CD8-positive, alpha-beta memory T cell (primary cell): ENCODE measurements at regions not wholly inside any gene's neighbourhood (a gene's known extent, or its start where the extent isn't known, plus 50 kb on each side); places are given as distances from the start of the nearest gene placed in this dataset.

Experiments used
- CTCF ChIA-PET: fragments of 350-600 bp; sonication (Branson Sonifier 250); formaldehyde crosslinking; loops from one replicate; lab custom pipeline; 2021; ENCODE audit warnings: antibody characterized with exemption; lab: Charles Lee
- POLR2A ChIA-PET: fragments of 350-600 bp; sonication (Branson Sonifier 250); formaldehyde crosslinking; loops from one replicate; lab custom pipeline; 2021; ENCODE audit warnings: antibody characterized with exemption; lab: Charles Lee
- DNase-seq, 5 donors: peaks; one replicate each; pipeline versions ENCODE4 v3.0.0 to v3.0.0-alpha.2; 2020 to 2022; ENCODE audit warnings: mixed read lengths in 1 of 5
- H3K27ac ChIP-seq: one replicate; pipeline ENCODE4 v1.7.0; 2013; ENCODE audit warnings: low read depth, mild to moderate bottlenecking, low read length, moderate library complexity
- H3K27me3 ChIP-seq: 2 replicates; pipeline ENCODE4 v1.7.0; 2013; ENCODE audit warnings: low read length, mild to moderate bottlenecking; ENCODE audit not compliant: insufficient read depth, poor library complexity, severe bottlenecking
- H3K36me3 ChIP-seq: 2 replicates; pipeline ENCODE4 v1.7.0; 2013; ENCODE audit warnings: mild to moderate bottlenecking, low read length, moderate library complexity; ENCODE audit not compliant: insufficient read depth
- H3K4me1 ChIP-seq: 2 replicates; pipeline ENCODE4 v1.7.0; 2013; ENCODE audit warnings: mild to moderate bottlenecking, low read length, moderate library complexity; ENCODE audit not compliant: insufficient read depth
- H3K4me3 ChIP-seq: 2 replicates; pipeline ENCODE4 v1.7.0; 2013; ENCODE audit warnings: mild to moderate bottlenecking, low read length
- H3K9me3 ChIP-seq: 2 replicates; pipeline ENCODE4 v1.7.0; 2013; ENCODE audit warnings: mild to moderate bottlenecking, low read length
- H3K27ac Mint-ChIP-seq, 8 donors: one replicate each; pipeline ENCODE4 v1.8.0; 2020 to 2021; ENCODE audit warnings: mixed read lengths in 8 of 8, mild to moderate bottlenecking in 6 of 8, inconsistent platforms in 3 of 8, moderate library complexity in 3 of 8
- H3K27me3 Mint-ChIP-seq, 2 donors: one replicate each; pipeline ENCODE4 v1.8.0; 2020 to 2021; ENCODE audit warnings: mixed read lengths in 2 of 2, mild to moderate bottlenecking in 1 of 2, moderate library complexity in 1 of 2
- H3K36me3 Mint-ChIP-seq, 3 donors: one replicate each; pipeline ENCODE4 v1.8.0; 2020 to 2021; ENCODE audit warnings: mixed read lengths in 3 of 3, inconsistent platforms in 1 of 3, mild to moderate bottlenecking in 1 of 3
- H3K4me1 Mint-ChIP-seq, 3 donors: one replicate each; pipeline ENCODE4 v1.8.0; 2020 to 2021; ENCODE audit warnings: mixed read lengths in 3 of 3, inconsistent platforms in 1 of 3, mild to moderate bottlenecking in 1 of 3
- H3K4me3 Mint-ChIP-seq, 7 donors: one replicate each; pipeline ENCODE4 v1.8.0; 2020 to 2021; ENCODE audit warnings: mixed read lengths in 7 of 7, mild to moderate bottlenecking in 6 of 7, moderate library complexity in 4 of 7, inconsistent platforms in 2 of 7
- H3K9me3 Mint-ChIP-seq, 5 donors: one replicate each; pipeline ENCODE4 v1.8.0; 2020 to 2022; ENCODE audit warnings: mixed read lengths in 5 of 5, mild to moderate bottlenecking in 3 of 5, moderate library complexity in 2 of 5, inconsistent platforms in 1 of 5

GRCh38 chr2:8455236-8456150, 226.4 kb upstream of the ID2 start:
- Histone ChIP-seq H3K9me3 (no peaks in the 10 kb centered on the region), H3K36me3 (no peaks in the 10 kb centered on the region), H3K4me1 (peaks cover 20% of the 10 kb centered on the region), H3K4me3 (peak overlapping the region; percentile 52), H3K27me3 (no peaks in the 10 kb centered on the region), H3K27ac (no peak overlapping the region)
- ChIA-PET POLR2A (interaction anchor here (1.9 kb wide), 1 partner anchor 22 kb away, joined by 6 read pairs; no protein-coding TSS in a partner anchor), CTCF (interaction anchor here (1.0 to 1.9 kb wide), 2 partner anchors 26 to 33 kb away, joined by 3 to 5 read pairs; no protein-coding TSS in a partner anchor)
- H3K27me3 Mint-ChIP-seq = peaks cover 0 to 2% of the 10 kb centered on the region in 2 donors
- peak overlapping the region; percentile 81 to 92 (median 89) for H3K4me3 Mint-ChIP-seq
- no peaks in the 10 kb centered on the region for H3K36me3 Mint-ChIP-seq
- peak overlapping the region; percentile 84 to 99 (median 98) for H3K27ac Mint-ChIP-seq
- peaks cover 38 to 45% (median 44%) of the 10 kb centered on the region in 3 donors for H3K4me1 Mint-ChIP-seq
- no peaks in the 10 kb centered on the region for H3K9me3 Mint-ChIP-seq
- DNase-seq = peak in 2 of 5 donors; percentile 27 to 43

DNA sequence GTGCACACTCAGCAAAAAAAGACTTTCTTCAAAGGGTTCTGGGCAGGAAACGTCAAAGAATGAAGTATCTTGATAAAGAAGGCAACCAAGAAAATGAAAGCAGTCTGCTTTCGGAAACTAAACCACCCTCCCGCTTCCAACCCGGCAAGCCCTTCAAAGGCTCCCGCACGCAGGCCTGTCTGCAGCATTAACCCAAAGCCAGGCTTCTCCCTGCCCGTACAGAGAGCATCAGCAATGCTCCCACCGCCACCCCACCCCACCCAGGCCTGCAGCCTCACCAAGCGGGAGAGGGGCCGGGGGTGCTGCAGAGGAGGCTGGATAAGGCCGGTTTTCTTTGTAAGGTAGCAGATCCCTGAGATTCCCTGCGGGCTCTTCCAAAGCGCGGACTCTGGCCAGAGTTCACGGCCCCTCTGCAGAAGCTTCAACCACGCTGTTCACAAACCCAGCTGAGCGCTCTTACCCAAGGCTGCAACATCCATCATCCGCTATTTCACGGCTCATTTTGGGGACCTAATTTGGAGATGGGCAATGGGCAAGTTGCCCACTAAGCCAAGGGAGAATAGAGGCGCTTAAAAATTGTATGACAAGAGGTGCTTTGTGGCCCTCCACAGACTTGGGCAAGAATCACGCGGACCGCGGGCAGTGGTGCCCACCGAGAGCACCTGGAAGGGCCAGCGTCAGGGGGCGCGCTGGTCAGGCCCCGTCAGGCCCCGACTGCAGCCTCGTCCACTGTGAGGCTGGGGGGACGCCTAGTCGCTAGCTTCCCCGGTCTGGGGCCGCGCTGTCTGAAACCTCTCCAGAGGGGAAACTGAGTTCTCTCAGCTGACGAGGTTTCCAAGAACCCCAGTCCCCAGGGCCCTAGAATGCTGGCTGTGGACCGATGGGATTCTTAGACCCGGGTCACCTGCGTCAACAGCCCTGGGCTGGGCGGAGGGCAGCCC, 225.4 kb upstream of the ID2 start:
- Mint-ChIP-seq H3K4me3 (peak overlapping the region; percentile 81 to 92 (median 89)), H3K27me3 (peaks cover 0 to 2% of the 10 kb centered on the region in 2 donors), H3K9me3 (no peaks in the 10 kb centered on the region), H3K4me1 (peaks cover 38 to 46% (median 44%) of the 10 kb centered on the region in 3 donors), H3K36me3 (no peaks in the 10 kb centered on the region), H3K27ac (peak overlapping the region; percentile 84 to 99 (median 98))
- DNase-seq = peak; percentile 27 to 59 (median 54)
- peak overlapping the region; percentile 52 for H3K4me3 ChIP-seq
- POLR2A ChIA-PET = interaction anchor here (1.9 kb wide), 1 partner anchor 21 kb away, joined by 6 read pairs; no protein-coding TSS in a partner anchor
- no peaks in the 10 kb centered on the region for H3K36me3 ChIP-seq
- peaks cover 20% of the 10 kb centered on the region for H3K4me1 ChIP-seq
- H3K9me3 ChIP-seq = no peaks in the 10 kb centered on the region
- H3K27ac ChIP-seq = no peak overlapping the region
- no peaks in the 10 kb centered on the region for H3K27me3 ChIP-seq
- CTCF ChIA-PET = interaction anchor here (1.0 to 1.9 kb wide), 2 partner anchors 25 to 32 kb away, joined by 3 to 5 read pairs; no protein-coding TSS in a partner anchor

DNA sequence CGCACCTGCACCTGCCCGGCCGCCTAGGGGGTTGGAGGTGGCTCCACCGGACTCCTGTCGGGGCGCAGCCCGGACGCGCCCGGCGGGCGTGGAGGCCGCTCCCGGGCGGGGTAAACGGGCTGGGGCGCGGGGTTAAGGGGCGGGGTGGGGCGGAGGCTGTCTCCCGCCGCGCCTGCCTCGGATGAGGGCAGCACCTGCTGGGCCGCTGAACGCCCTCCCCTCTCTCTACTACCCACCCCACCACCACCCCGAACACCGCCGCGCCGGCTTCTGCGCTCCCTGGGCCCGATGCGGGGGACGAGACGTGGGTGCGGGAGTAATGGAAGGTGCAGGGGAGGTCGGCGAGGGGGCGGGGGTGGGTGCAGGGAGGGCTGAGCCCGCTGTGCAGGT, 224.8 kb upstream of the ID2 start:
- Histone ChIP-seq H3K4me3 (peak overlapping the region; percentile 29), H3K27ac (no peak overlapping the region), H3K27me3 (no peaks in the 10 kb centered on the region), H3K36me3 (no peaks in the 10 kb centered on the region), H3K9me3 (no peaks in the 10 kb centered on the region), H3K4me1 (peaks cover 20% of the 10 kb centered on the region)
- ChIA-PET CTCF (interaction anchor here (1.9 kb wide), 1 partner anchor 25 kb away, joined by 5 read pairs; no protein-coding TSS in a partner anchor), POLR2A (interaction anchor here (1.9 kb wide), 1 partner anchor 21 kb away, joined by 6 read pairs; no protein-coding TSS in a partner anchor)
- Mint-ChIP-seq H3K4me3 (peak overlapping the region; percentile 83 to 94 (median 86)), H3K36me3 (peaks cover 0 to 4% (median 2%) of the 10 kb centered on the region in 3 donors), H3K27me3 (peaks cover 0 to 2% of the 10 kb centered on the region in 2 donors), H3K9me3 (no peaks in the 10 kb centered on the region), H3K4me1 (peaks cover 38 to 48% (median 46%) of the 10 kb centered on the region in 3 donors), H3K27ac (peak overlapping the region; percentile 85 to 98 (median 91))
- DNase-seq = peak in 3 of 5 donors; percentile 37 to 63 (median 47)

- Histone ChIP-seq H3K27ac (no peak overlapping the region), H3K27me3 (no peaks in the 10 kb centered on the region), H3K4me1 (peaks cover 20% of the 10 kb centered on the region), H3K36me3 (no peaks in the 10 kb centered on the region), H3K4me3 (peak overlapping the region; percentile 29), H3K9me3 (no peaks in the 10 kb centered on the region)
- CTCF ChIA-PET = interaction anchor here (1.9 kb wide), 1 partner anchor 24 kb away, joined by 5 read pairs; no protein-coding TSS in a partner anchor
- Mint-ChIP-seq H3K36me3 (peaks cover 0 to 10% (median 2%) of the 10 kb centered on the region in 3 donors), H3K4me1 (peaks cover 41 to 51% (median 47%) of the 10 kb centered on the region in 3 donors), H3K27ac (peak overlapping the region; percentile 85 to 98 (median 91)), H3K27me3 (peaks cover 0 to 2% of the 10 kb centered on the region in 2 donors), H3K4me3 (peak overlapping the region; percentile 83 to 94 (median 86)), H3K9me3 (no peaks in the 10 kb centered on the region)
- POLR2A ChIA-PET = interaction anchor here (1.9 kb wide), 1 partner anchor 20 kb away, joined by 6 read pairs; no protein-coding TSS in a partner anchor
- peak in 3 of 5 donors; percentile 28 to 57 (median 39) for DNase-seq
Observed at GRCh38 chr2:8457699-8458502, 224.0 kb upstream of the ID2 start.

DNA sequence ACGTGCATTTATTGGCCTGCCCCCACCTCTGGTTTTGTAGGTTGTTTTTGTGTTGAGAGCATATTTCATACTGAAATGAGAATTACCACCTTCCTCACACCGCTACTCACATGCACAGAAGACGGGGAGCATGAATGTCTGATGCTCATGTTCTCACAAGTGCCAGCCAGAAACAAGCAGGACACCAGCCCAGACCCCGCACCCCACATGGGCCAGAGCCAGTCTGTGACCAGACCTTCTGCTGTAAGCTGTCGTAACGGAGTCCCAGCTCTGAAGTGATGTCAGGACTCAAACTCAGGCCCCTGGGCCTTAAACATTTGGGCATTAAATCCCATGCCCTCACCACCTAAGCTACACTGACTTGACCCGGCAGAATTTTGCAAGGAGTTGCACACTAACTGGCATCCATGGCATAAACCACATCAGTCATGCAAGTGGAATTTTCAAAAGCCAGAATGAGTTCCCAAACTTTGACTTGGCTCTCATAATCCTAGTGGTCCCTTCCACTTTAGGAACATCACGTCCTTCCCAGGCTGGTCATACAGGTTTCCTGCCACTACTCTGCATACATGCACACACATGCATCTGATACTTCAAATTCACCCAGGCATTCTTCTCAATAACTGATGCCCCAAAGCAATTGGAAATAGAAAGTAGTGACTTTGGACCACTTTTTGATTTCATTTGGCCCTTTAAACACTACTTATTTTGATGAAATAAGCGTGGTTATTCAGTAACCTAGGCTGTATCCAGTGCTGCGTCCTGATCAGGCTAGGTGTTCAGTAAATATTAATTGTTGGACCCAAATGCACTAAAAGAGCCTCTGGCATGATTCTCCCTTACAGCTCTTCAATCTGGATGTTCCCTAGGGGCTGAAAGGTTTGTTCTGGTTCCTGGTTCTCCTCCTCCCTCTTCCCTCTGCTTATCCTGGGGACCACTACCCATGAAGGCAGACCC, 223.1 kb upstream of the ID2 start:
- Mint-ChIP-seq H3K27ac (peak overlapping the region; percentile 23 to 98 (median 91)), H3K4me3 (peak overlapping the region in 5 of 7 donors; percentile 5 to 94 (median 91)), H3K4me1 (peaks cover 42 to 51% (median 46%) of the 10 kb centered on the region in 3 donors), H3K27me3 (peaks cover 0 to 2% of the 10 kb centered on the region in 2 donors), H3K9me3 (no peaks in the 10 kb centered on the region), H3K36me3 (peaks cover 0 to 10% (median 2%) of the 10 kb centered on the region in 3 donors)
- Histone ChIP-seq H3K4me1 (peaks cover 20% of the 10 kb centered on the region), H3K36me3 (no peaks in the 10 kb centered on the region), H3K9me3 (no peaks in the 10 kb centered on the region), H3K27ac (no peak overlapping the region), H3K4me3 (no peak overlapping the region), H3K27me3 (no peaks in the 10 kb centered on the region)
- POLR2A ChIA-PET = no interaction called here
- no peak for DNase-seq
- CTCF ChIA-PET = no interaction called here

GRCh38 chr2:8459474-8459873, 222.4 kb upstream of the ID2 start:
- no peaks in the 10 kb centered on the region for H3K27me3 ChIP-seq
- POLR2A ChIA-PET = no interaction called here

More at GRCh38 chr2:8459474-8459873, 222.4 kb upstream of the ID2 start:
- H3K4me3 Mint-ChIP-seq = peak overlapping the region in 1 of 7 donors; percentile 77
- peaks cover 42 to 49% (median 45%) of the 10 kb centered on the region in 3 donors for H3K4me1 Mint-ChIP-seq
- peaks cover 0 to 2% of the 10 kb centered on the region in 2 donors for H3K27me3 Mint-ChIP-seq
- Histone ChIP-seq H3K36me3 (no peaks in the 10 kb centered on the region), H3K9me3 (no peaks in the 10 kb centered on the region), H3K4me1 (peaks cover 20% of the 10 kb centered on the region), H3K4me3 (no peak overlapping the region), H3K27ac (no peak overlapping the region)
- DNase-seq = no peak
- H3K9me3 Mint-ChIP-seq = no peaks in the 10 kb centered on the region
- H3K27ac Mint-ChIP-seq = peak overlapping the region in 3 of 8 donors; percentile 5 to 93 (median 32)
- CTCF ChIA-PET = no interaction called here
- H3K36me3 Mint-ChIP-seq = peaks cover 0 to 10% (median 2%) of the 10 kb centered on the region in 3 donors
